ENCODE measurements at regions not wholly inside any gene's neighbourhood (a gene's known extent, or its start where the extent isn't known, plus 50 kb on each side); places are given as distances from the start of the nearest gene placed in this dataset.

GRCh38 chr17:45675892-45676291 lies 108.2 kb upstream of the CRHR1 start:
- Histone ChIP-seq H3K9me2 (replicated peaks; ENCODE audit: low read length) (no peaks in the 10 kb centered on the region), H3K27ac (ENCODE audit: low read length) (no peak overlapping the region), H3K36me3 (ENCODE audit: low read depth, low read length) (no peaks in the 10 kb centered on the region), H3K27me3 (ENCODE audit: low read length) (peaks cover 14% of the 10 kb centered on the region), H3K4me1 (ENCODE audit: insufficient read depth, low read length) (no peaks in the 10 kb centered on the region), H3K9me3 (ENCODE audit: low read length) (no peaks in the 10 kb centered on the region), H3K4me3 (ENCODE audit: low read length) (no peak overlapping the region), H2AFZ (ENCODE audit: low read length) (no peak overlapping the region), H3K79me2 (ENCODE audit: low read length) (no peaks in the 10 kb centered on the region), H3F3A (ENCODE audit: low read length, unreplicated experiment) (no peaks in the 10 kb centered on the region), H4K20me1 (ENCODE audit: low read length) (no peaks in the 10 kb centered on the region), H3K4me2 (ENCODE audit: low read length) (no peak overlapping the region), H3K9ac (ENCODE audit: low read length) (no peak overlapping the region)
- DNase-seq (no peak), ATAC-seq (no peak)
- no TSS peak for BruUV-seq (replicated peaks)
- ChIA-PET POLR2A (ENCODE audit: unreplicated experiment) (no interaction called here), CTCF (no interaction called here)
- no peak for TF ChIP-seq EZH2 (IDR thresholded peaks at IDR 0.05; ENCODE audit: low read length, unreplicated experiment)
- intact Hi-C loops (cut with micrococcal nuclease): no loop called here

- no peak overlapping the region for H3K9ac ChIP-seq (ENCODE audit: low read length)
- H3F3A ChIP-seq (ENCODE audit: low read length, unreplicated experiment): no peaks in the 10 kb centered on the region
- intact Hi-C loops (cut with micrococcal nuclease): no loop called here
- BruUV-seq (replicated peaks): no TSS peak
- no peak overlapping the region for H3K4me2 ChIP-seq (ENCODE audit: low read length)
- no peaks in the 10 kb centered on the region for H3K79me2 ChIP-seq (ENCODE audit: low read length)
- ATAC-seq: no peak
- no peaks in the 10 kb centered on the region for H3K9me3 ChIP-seq (ENCODE audit: low read length)
- TF ChIP-seq, protein P1, sequence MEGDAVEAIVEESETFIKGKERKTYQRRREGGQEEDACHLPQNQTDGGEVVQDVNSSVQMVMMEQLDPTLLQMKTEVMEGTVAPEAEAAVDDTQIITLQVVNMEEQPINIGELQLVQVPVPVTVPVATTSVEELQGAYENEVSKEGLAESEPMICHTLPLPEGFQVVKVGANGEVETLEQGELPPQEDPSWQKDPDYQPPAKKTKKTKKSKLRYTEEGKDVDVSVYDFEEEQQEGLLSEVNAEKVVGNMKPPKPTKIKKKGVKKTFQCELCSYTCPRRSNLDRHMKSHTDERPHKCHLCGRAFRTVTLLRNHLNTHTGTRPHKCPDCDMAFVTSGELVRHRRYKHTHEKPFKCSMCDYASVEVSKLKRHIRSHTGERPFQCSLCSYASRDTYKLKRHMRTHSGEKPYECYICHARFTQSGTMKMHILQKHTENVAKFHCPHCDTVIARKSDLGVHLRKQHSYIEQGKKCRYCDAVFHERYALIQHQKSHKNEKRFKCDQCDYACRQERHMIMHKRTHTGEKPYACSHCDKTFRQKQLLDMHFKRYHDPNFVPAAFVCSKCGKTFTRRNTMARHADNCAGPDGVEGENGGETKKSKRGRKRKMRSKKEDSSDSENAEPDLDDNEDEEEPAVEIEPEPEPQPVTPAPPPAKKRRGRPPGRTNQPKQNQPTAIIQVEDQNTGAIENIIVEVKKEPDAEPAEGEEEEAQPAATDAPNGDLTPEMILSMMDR (conservative IDR thresholded peaks at IDR 0.05; ENCODE audit: low read depth, low read length): no peak
- TF ChIP-seq EZH2 (IDR thresholded peaks at IDR 0.05; ENCODE audit: low read length, unreplicated experiment): no peak
- no peak for TF ChIP-seq EZH2phosphoT487 (IDR thresholded peaks at IDR 0.05; ENCODE audit: borderline replicate concordance, low read length)
- peaks cover 17% of the 10 kb centered on the region for H3K27me3 ChIP-seq (ENCODE audit: low read length)
- no peak overlapping the region for H3K27ac ChIP-seq (ENCODE audit: low read length)
- H3K36me3 ChIP-seq (ENCODE audit: low read depth, low read length): no peaks in the 10 kb centered on the region
- ChIA-PET POLR2A (ENCODE audit: unreplicated experiment) (no interaction called here), CTCF (no interaction called here)
- no peaks in the 10 kb centered on the region for H4K20me1 ChIP-seq (ENCODE audit: low read length)
- no peaks in the 10 kb centered on the region for H3K4me1 ChIP-seq (ENCODE audit: insufficient read depth, low read length)
- no peaks in the 10 kb centered on the region for H3K9me2 ChIP-seq (replicated peaks; ENCODE audit: low read length)
- DNase-seq: no peak
- no peak overlapping the region for H3K4me3 ChIP-seq (ENCODE audit: low read length)
- H2AFZ ChIP-seq (ENCODE audit: low read length): no peak overlapping the region
Measured at GRCh38 chr17:45676695-45677094, 107.4 kb upstream of the CRHR1 start.

DNA sequence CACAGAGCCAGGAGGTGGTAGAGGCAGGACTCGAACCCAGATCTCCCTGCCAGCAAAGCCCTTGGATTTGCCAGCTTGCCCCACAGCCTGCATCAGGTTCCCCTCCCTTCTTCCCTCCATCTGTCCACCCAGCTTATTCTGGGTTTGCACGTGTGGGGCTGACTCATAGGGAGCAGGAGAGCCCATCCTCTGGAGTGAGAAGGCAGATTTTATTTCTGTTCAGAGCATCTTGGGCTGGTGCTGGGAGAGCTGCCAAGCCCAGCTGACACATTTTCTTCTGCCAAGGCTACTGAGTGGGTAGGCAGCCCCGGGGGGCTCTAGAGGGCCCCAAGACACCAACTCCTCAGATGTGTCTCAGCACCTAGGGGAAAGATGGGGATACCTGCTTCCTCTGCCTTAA lies 106.3 kb upstream of the CRHR1 start:
- ATAC-seq (0 out of 2 replicates have a peak, but pooled peaks have one; percentile 31), DNase-seq (peak; percentile 48)
- no peaks in the 10 kb centered on the region for H3K9me3 ChIP-seq (ENCODE audit: low read length)
- H3K4me3 ChIP-seq (ENCODE audit: low read length): no peak overlapping the region
- H3K9me2 ChIP-seq (replicated peaks; ENCODE audit: low read length): no peaks in the 10 kb centered on the region
- no peaks in the 10 kb centered on the region for H4K20me1 ChIP-seq (ENCODE audit: low read length)
- ChIA-PET POLR2A (ENCODE audit: unreplicated experiment) (no interaction called here), CTCF (no interaction called here)
- no peak overlapping the region for H3K9ac ChIP-seq (ENCODE audit: low read length)
- H3F3A ChIP-seq (ENCODE audit: low read length, unreplicated experiment): no peaks in the 10 kb centered on the region
- no peaks in the 10 kb centered on the region for H3K4me1 ChIP-seq (ENCODE audit: insufficient read depth, low read length)
- H2AFZ ChIP-seq (ENCODE audit: low read length): no peak overlapping the region
- H3K36me3 ChIP-seq (ENCODE audit: low read depth, low read length): no peaks in the 10 kb centered on the region
- BruUV-seq (replicated peaks): no TSS peak
- H3K79me2 ChIP-seq (ENCODE audit: low read length): no peaks in the 10 kb centered on the region
- intact Hi-C loops (cut with micrococcal nuclease): no loop called here
- peaks cover 23% of the 10 kb centered on the region for H3K27me3 ChIP-seq (ENCODE audit: low read length)
- no peak overlapping the region for H3K27ac ChIP-seq (ENCODE audit: low read length)
- TF ChIP-seq, protein P1 (conservative IDR thresholded peaks at IDR 0.05; ENCODE audit: low read depth, low read length): no peak
- TF ChIP-seq EZH2phosphoT487 (IDR thresholded peaks at IDR 0.05; ENCODE audit: borderline replicate concordance, low read length) (no peak), EZH2 (IDR thresholded peaks at IDR 0.05; ENCODE audit: low read length, unreplicated experiment) (no peak)
- H3K4me2 ChIP-seq (ENCODE audit: low read length): no peak overlapping the region
